Esophagus squamous epithelium (tissue), 4 donors: ENCODE measurements at regions not wholly inside any gene's neighbourhood (a gene's known extent, or its start where the extent isn't known, plus 50 kb on each side); places are given as distances from the start of the nearest gene placed in this dataset.

Experiments
- CTCF ChIP-seq, 6 experiments: fragments of 450-650 bp in 4 of 6; fragments of 200-600 bp in 2 of 6; sonication (generic) in 2 of 6; IDR thresholded peaks; one replicate each; pipeline ENCODE4 v1.5.1; 2016 to 2019; ENCODE audit warnings: antibody characterized with exemption in 6 of 6, mild to moderate bottlenecking in 4 of 6, moderate library complexity in 4 of 6
- POLR2A ChIP-seq, 4 donors: fragments of 450-650 bp; IDR thresholded peaks; one replicate each; pipeline ENCODE4 v1.6.1; 2017; ENCODE audit warnings: antibody characterized with exemption in 4 of 4, mild to moderate bottlenecking in 4 of 4, moderate library complexity in 3 of 4

DNA sequence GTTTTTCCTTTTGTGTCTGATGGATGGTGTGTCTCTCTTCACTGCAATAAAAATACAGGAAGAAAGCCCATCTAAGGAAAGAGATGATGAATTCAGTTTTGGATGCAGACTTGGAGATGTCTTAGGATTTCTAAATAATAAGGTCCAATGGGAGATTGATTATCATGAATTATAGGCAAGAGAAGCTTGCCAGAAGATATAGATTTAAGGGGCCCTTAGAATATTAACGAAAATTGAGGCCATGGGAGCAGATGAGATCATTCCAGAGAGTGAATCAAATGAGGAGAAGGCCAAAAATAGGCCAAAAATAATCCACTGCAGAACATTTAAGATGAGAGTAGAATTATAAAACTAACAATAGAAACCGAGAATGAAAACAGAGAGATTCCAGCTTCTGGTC, 63.1 kb downstream of the KCNJ2 start:
- TF ChIP-seq POLR2A (IDR thresholded peaks at IDR 0.05) (no peak), CTCF (IDR thresholded peaks at IDR 0.05) (no peak)
